Neural crest cell (in vitro differentiated cells): ENCODE measurements at regions not wholly inside any gene's neighbourhood (a gene's known extent, or its start where the extent isn't known, plus 50 kb on each side); places are given as distances from the start of the nearest gene placed in this dataset.

Experiments used
- DNase-seq: peaks from one replicate; pipeline ENCODE4 v3.0.0; 2021; ENCODE audit warnings: low read depth, mixed read lengths, low spot score
- H3K27ac Mint-ChIP-seq: one replicate; pipeline ENCODE4 v1.8.0; 2021; ENCODE audit warnings: mild to moderate bottlenecking, mixed read lengths; ENCODE audit not compliant: unreplicated experiment
- H3K27me3 Mint-ChIP-seq: 2 replicates; pipeline ENCODE4 v1.8.0; 2021; ENCODE audit warnings: low read depth, mild to moderate bottlenecking, mixed read lengths
- H3K36me3 Mint-ChIP-seq: 2 replicates; pipeline ENCODE4 v1.8.0; 2021; ENCODE audit warnings: low read depth, mild to moderate bottlenecking, mixed read lengths
- H3K4me1 Mint-ChIP-seq: 2 replicates; pipeline ENCODE4 v1.8.0; 2021; ENCODE audit warnings: mixed read lengths
- H3K4me3 Mint-ChIP-seq: one replicate; pipeline ENCODE4 v1.8.0; 2021; ENCODE audit warnings: mild to moderate bottlenecking, mixed read lengths
- H3K9me3 Mint-ChIP-seq: 2 replicates; pipeline ENCODE4 v1.8.0; 2021; ENCODE audit warnings: mixed read lengths
- TF ChIP-seq, protein P1 (sequence below): fragments of 200-600 bp; sonication (generic); conservative IDR thresholded peaks from 2 replicates; pipeline ENCODE4 v1.5.0; 2021; ENCODE audit warnings: antibody characterized with exemption, mild to moderate bottlenecking

DNA sequence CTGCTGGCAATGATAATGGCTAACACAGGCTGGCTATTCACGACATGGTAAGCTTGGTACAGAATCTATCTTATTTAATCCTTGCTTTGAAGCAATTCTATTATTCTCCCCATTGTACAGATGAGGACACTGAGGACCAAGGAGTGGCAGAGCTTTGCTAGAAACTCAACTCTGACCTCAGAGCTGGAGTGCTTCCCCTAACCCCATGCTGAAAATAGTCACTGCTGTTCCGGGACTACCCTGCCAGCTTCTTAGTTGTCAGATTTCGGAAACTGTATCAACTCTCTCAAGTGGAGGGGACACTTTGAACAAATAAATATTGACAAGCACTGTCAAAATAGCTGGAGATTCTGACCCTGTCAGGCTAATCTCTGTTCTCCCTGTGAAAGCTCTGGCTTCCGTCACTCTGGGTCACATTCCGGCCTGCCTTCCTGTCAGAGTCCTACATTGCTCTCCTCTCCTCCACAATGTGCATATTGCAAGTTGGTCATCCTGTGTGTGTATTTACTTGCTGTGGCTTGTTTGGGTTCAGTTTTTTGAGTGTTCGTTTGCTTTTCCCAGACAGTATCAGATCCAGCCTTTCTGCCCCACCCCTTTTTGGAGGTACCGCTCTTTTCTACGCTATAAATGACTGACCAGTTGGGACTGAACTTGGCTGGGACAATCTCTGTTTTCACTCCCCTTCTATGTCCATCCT lies 134.3 kb upstream of the MAP1B start:
- TF ChIP-seq, protein P1, sequence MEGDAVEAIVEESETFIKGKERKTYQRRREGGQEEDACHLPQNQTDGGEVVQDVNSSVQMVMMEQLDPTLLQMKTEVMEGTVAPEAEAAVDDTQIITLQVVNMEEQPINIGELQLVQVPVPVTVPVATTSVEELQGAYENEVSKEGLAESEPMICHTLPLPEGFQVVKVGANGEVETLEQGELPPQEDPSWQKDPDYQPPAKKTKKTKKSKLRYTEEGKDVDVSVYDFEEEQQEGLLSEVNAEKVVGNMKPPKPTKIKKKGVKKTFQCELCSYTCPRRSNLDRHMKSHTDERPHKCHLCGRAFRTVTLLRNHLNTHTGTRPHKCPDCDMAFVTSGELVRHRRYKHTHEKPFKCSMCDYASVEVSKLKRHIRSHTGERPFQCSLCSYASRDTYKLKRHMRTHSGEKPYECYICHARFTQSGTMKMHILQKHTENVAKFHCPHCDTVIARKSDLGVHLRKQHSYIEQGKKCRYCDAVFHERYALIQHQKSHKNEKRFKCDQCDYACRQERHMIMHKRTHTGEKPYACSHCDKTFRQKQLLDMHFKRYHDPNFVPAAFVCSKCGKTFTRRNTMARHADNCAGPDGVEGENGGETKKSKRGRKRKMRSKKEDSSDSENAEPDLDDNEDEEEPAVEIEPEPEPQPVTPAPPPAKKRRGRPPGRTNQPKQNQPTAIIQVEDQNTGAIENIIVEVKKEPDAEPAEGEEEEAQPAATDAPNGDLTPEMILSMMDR, result no peak
- Mint-ChIP-seq H3K27ac (no peak overlapping the region), H3K36me3 (no peaks in the 10 kb centered on the region)

DNA sequence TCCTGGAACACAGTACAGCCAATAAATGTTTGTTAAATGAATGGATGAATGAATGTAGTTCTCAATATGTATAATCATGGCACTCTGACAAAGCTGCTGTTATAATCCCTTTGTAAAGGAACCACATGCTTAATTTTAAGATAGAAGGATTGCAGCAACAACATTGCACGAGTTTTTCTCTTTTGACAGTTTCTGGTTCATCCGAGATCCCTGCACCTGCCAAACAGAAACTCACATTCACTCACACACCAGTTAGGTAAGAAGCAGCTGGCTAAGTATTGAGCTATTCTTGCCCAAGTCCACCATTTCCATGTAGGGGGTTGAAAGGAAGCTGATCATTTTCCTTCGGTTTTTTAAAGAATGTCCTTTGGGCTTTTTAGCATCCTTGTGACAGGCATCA lies 133.7 kb upstream of the MAP1B start:
- H3K4me1 Mint-ChIP-seq, result peaks cover 7% of the 10 kb centered on the region
- TF ChIP-seq, protein P1, result no peak
- no peak for DNase-seq
- no peak overlapping the region for H3K4me3 Mint-ChIP-seq
- H3K27ac Mint-ChIP-seq, result no peak overlapping the region
- no peaks in the 10 kb centered on the region for H3K27me3 Mint-ChIP-seq
- no peaks in the 10 kb centered on the region for H3K9me3 Mint-ChIP-seq
- no peaks in the 10 kb centered on the region for H3K36me3 Mint-ChIP-seq

More for the DNA sequence above, 134.3 kb upstream of the MAP1B start:
- no peaks in the 10 kb centered on the region for H3K9me3 Mint-ChIP-seq
- peaks cover 5% of the 10 kb centered on the region for H3K4me1 Mint-ChIP-seq
- no peaks in the 10 kb centered on the region for H3K27me3 Mint-ChIP-seq
- no peak overlapping the region for H3K4me3 Mint-ChIP-seq
- no peak for DNase-seq

DNA sequence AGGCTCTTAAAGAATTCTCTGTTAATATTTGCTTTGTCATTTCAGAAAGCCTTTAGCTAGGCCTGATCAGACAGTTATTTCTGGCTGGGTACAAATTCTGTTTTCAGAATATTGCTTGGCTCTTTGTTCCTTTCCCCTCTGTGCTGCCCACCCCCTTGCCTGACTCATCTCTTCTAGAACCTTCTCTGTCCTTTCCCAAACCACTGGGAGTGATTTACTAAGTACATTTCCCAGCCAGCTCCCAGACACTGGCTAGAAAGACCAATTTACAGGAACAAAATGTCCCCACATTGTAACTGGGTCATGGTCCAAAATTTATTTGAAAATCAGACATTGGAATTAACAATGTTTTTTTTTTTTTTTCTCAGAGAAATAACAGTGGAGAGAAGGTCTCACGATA lies 133.1 kb upstream of the MAP1B start:
- no peak for DNase-seq
- no peaks in the 10 kb centered on the region for H3K9me3 Mint-ChIP-seq
- H3K36me3 Mint-ChIP-seq, result no peaks in the 10 kb centered on the region
- H3K4me3 Mint-ChIP-seq, result no peak overlapping the region
- TF ChIP-seq, protein P1, result no peak
- H3K27ac Mint-ChIP-seq, result no peak overlapping the region
- H3K27me3 Mint-ChIP-seq, result no peaks in the 10 kb centered on the region
- H3K4me1 Mint-ChIP-seq, result peaks cover 7% of the 10 kb centered on the region

DNA sequence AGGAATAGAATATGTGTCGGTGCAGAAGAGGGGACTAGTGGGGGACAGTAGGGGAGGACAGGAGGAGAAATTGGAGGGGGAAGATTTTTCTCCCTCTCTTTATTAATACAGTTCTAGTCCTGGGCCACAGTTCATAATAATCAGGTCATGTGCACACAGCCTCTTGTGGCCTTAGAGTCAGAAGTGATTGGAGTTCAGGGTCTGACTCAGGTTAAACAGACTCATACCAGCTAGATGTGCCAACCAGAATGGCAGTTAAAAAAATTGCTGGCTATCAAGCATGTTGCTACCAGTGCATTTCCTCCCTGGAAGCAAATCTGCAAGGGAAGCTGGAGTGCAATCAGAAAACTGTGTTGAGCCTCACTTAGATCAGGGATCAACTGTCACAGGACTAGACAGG lies 132.7 kb upstream of the MAP1B start:
- no peaks in the 10 kb centered on the region for H3K36me3 Mint-ChIP-seq
- no peaks in the 10 kb centered on the region for H3K27me3 Mint-ChIP-seq
- DNase-seq, result no peak
- TF ChIP-seq, protein P1, result no peak
- H3K27ac Mint-ChIP-seq, result no peak overlapping the region
- peaks cover 7% of the 10 kb centered on the region for H3K4me1 Mint-ChIP-seq
- H3K9me3 Mint-ChIP-seq, result no peaks in the 10 kb centered on the region
- no peak overlapping the region for H3K4me3 Mint-ChIP-seq

- no peak overlapping the region for H3K4me3 Mint-ChIP-seq
- no peak overlapping the region for H3K27ac Mint-ChIP-seq
- DNase-seq, result no peak
- peaks cover 8% of the 10 kb centered on the region for H3K9me3 Mint-ChIP-seq
- peaks cover 7% of the 10 kb centered on the region for H3K4me1 Mint-ChIP-seq
- H3K36me3 Mint-ChIP-seq, result no peaks in the 10 kb centered on the region
- TF ChIP-seq, protein P1, result no peak
- H3K27me3 Mint-ChIP-seq, result no peaks in the 10 kb centered on the region
These were observed 130.8 kb upstream of the MAP1B start for GRCh38 chr5:71976449-71976848.
